Choroid plexus epithelial cell (primary cell): ENCODE measurements at regions not wholly inside any gene's neighbourhood (a gene's known extent, or its start where the extent isn't known, plus 50 kb on each side); places are given as distances from the start of the nearest gene placed in this dataset.

Source experiments
- DNase-seq: peaks from one replicate; pipeline ENCODE4 v3.0.0-alpha.2; 2010; ENCODE audit warnings: low read depth
- H3K4me3 ChIP-seq: 2 replicates; pipeline ENCODE4 v1.5.1; 2011; ENCODE audit warnings: low read depth, mild to moderate bottlenecking, control low read depth, low read length, moderate library complexity
- TF ChIP-seq, protein P1 (sequence below): conservative IDR thresholded peaks from 2 replicates; pipeline ENCODE4 v1.5.1; 2011; ENCODE audit warnings: low read depth, mild to moderate bottlenecking, control low read depth, inconsistent platforms, low read length, moderate library complexity

DNA sequence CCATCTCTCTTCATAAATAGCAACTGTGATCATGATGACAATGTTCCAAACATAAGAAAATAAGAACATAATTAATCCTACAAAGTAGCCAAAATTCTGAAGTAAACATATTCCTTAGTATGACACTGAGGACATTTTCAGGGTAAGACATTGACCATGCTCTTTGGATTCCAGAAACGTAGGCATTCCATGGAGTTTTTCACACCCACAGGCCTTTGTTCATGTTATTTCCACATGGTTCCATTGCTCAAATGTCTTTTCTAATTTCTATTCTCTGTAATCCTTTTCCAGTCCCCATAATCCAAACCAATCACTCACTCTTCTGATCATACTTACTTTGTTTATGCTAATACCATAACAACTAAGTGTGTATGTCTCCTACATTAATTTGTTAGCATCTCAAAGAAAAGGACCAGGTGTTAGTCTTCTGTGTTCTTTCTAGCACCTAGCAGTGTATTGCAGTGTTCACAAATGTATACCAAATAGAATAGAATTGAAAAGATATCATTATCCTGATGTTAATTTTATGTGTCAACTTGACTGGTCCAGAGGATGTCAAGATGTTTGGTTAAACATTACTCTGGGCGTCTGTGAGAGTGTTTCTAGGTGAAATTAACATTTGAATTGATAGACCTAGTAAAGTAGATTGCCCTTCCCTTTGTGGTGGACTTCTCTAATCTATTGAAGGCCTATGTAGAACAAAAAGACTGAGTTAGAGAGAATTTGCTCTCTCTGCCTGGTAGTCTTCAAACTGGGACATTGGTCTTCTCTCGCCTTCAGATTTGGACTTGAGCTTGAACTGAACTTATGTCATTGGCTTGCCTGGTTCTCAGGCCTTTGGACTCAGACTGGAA is 516.6 kb downstream of the PTPRC start:
- DNase-seq, result no peak
- TF ChIP-seq, protein P1, sequence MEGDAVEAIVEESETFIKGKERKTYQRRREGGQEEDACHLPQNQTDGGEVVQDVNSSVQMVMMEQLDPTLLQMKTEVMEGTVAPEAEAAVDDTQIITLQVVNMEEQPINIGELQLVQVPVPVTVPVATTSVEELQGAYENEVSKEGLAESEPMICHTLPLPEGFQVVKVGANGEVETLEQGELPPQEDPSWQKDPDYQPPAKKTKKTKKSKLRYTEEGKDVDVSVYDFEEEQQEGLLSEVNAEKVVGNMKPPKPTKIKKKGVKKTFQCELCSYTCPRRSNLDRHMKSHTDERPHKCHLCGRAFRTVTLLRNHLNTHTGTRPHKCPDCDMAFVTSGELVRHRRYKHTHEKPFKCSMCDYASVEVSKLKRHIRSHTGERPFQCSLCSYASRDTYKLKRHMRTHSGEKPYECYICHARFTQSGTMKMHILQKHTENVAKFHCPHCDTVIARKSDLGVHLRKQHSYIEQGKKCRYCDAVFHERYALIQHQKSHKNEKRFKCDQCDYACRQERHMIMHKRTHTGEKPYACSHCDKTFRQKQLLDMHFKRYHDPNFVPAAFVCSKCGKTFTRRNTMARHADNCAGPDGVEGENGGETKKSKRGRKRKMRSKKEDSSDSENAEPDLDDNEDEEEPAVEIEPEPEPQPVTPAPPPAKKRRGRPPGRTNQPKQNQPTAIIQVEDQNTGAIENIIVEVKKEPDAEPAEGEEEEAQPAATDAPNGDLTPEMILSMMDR, result no peak
- no peak overlapping the region for H3K4me3 ChIP-seq

- TF ChIP-seq, protein P1, result no peak
- no peak overlapping the region for H3K4me3 ChIP-seq
- peak; percentile 75 for DNase-seq
Measured at GRCh38 chr1:199157494-199157893, 518.7 kb downstream of the PTPRC start.

GRCh38 chr1:199160521-199161318 is 521.9 kb downstream of the PTPRC start:
- DNase-seq, result no peak
- H3K4me3 ChIP-seq, result no peak overlapping the region
- TF ChIP-seq, protein P1, result no peak

GRCh38 chr1:199161319-199161680 is 522.5 kb downstream of the PTPRC start:
- no peak overlapping the region for H3K4me3 ChIP-seq
- TF ChIP-seq, protein P1, result no peak
- DNase-seq, result no peak

DNA sequence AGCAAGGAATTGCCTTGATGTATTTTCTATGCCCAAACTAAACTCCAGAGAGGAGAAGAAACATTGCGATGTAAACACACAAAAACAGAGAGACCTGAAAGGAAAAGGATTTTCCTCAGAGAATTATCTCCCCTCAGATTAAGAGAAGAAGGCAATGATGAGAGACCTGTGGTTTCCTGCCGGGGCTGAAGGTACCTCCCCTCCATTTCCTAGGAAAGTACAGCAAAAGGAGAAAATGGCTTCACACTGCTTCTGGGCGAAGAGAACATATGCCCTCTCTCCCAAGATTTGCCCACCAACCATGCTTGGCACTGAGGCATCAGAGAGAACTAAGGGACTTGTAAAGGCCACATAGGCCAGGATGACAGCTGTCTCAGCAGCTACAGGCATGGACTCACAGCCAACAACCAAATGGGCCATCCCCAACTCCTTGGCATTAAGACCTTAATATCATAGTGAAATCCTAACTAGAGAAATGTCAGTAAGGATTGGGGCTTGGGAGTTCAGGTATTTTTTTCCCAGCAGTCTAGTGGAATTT is 523.0 kb downstream of the PTPRC start:
- no peak overlapping the region for H3K4me3 ChIP-seq
- TF ChIP-seq, protein P1, result no peak
- DNase-seq, result no peak

GRCh38 chr1:199163267-199163666 is 524.4 kb downstream of the PTPRC start:
- DNase-seq, result no peak
- TF ChIP-seq, protein P1, result no peak

More at GRCh38 chr1:199163267-199163666, 524.4 kb downstream of the PTPRC start:
- H3K4me3 ChIP-seq, result no peak overlapping the region
